Brain microvascular endothelial cell (primary cell): ENCODE measurements at regions not wholly inside any gene's neighbourhood (a gene's known extent, or its start where the extent isn't known, plus 50 kb on each side); places are given as distances from the start of the nearest gene placed in this dataset.

Source experiments
- DNase-seq: peaks from one replicate; pipeline ENCODE4 v3.0.0-alpha.2; 2020
- H3K27ac ChIP-seq: fragments of 250-450 bp; sonication (Bioruptor Pico); 2 replicates; pipeline ENCODE4 v1.5.1; 2020; ENCODE audit warnings: mild to moderate bottlenecking, moderate library complexity
- H3K27me3 ChIP-seq: fragments of 250-450 bp; sonication (Bioruptor Pico); replicated peaks from 2 replicates; pipeline ENCODE4 v1.5.1; 2020; ENCODE audit warnings: mild to moderate bottlenecking
- H3K36me3 ChIP-seq: fragments of 250-450 bp; sonication (Bioruptor Pico); replicated peaks from 2 replicates; pipeline ENCODE4 v1.5.1; 2020; ENCODE audit warnings: mild to moderate bottlenecking
- H3K4me3 ChIP-seq: 2 replicates; pipeline ENCODE4 v1.5.1; 2011; ENCODE audit warnings: low read depth, mild to moderate bottlenecking, control low read depth, low read length, moderate library complexity
- in situ Hi-C: cut with HindIII; loops from 2 replicates; pipeline ENCODE4 v1.10.0; 2017; ENCODE audit warnings: low sequenced_read_pairs, low pct_ligation_motif_present
- TF ChIP-seq, protein P1 (sequence below): IDR thresholded peaks from 2 replicates; pipeline ENCODE4 v1.5.1; 2011; ENCODE audit warnings: low read depth, mild to moderate bottlenecking, moderate library complexity, low read length, control low read depth, inconsistent platforms; ENCODE audit errors: missing control alignments

- TF ChIP-seq, protein P1, sequence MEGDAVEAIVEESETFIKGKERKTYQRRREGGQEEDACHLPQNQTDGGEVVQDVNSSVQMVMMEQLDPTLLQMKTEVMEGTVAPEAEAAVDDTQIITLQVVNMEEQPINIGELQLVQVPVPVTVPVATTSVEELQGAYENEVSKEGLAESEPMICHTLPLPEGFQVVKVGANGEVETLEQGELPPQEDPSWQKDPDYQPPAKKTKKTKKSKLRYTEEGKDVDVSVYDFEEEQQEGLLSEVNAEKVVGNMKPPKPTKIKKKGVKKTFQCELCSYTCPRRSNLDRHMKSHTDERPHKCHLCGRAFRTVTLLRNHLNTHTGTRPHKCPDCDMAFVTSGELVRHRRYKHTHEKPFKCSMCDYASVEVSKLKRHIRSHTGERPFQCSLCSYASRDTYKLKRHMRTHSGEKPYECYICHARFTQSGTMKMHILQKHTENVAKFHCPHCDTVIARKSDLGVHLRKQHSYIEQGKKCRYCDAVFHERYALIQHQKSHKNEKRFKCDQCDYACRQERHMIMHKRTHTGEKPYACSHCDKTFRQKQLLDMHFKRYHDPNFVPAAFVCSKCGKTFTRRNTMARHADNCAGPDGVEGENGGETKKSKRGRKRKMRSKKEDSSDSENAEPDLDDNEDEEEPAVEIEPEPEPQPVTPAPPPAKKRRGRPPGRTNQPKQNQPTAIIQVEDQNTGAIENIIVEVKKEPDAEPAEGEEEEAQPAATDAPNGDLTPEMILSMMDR = no peak
- Histone ChIP-seq H3K27me3 (no peaks in the 10 kb centered on the region), H3K36me3 (no peaks in the 10 kb centered on the region), H3K4me3 (no peak overlapping the region), H3K27ac (no peak overlapping the region)
- no peak for DNase-seq
- in situ Hi-C loops = no loop called here
Measured at GRCh38 chr5:158561562-158562190, 538.0 kb downstream of the EBF1 start.

DNA sequence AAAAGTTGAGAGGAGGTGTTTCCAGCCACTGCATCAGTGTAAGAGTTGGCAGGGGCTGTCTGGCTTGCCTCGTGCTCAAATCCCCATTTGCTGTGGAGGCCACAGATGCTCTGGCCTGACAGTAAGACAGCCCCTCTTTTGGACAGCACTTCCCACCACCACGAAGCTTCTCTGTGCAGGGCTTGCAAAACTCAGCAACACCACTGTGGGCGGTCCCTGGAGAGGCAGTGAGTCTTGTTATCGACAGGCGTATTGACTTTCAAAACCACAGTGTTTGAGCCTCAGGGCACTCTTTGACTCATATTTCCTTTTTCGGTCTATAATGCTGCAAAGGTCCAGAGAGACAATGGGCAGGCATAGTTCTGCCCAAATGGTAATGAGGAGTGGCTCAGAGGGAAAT lies 539.5 kb downstream of the EBF1 start:
- TF ChIP-seq, protein P1 = no peak
- H3K36me3 ChIP-seq = no peaks in the 10 kb centered on the region
- DNase-seq = peak; percentile 63
- H3K4me3 ChIP-seq = no peak overlapping the region
- no peaks in the 10 kb centered on the region for H3K27me3 ChIP-seq
- H3K27ac ChIP-seq = no peak overlapping the region
- in situ Hi-C loops = no loop called here

DNA sequence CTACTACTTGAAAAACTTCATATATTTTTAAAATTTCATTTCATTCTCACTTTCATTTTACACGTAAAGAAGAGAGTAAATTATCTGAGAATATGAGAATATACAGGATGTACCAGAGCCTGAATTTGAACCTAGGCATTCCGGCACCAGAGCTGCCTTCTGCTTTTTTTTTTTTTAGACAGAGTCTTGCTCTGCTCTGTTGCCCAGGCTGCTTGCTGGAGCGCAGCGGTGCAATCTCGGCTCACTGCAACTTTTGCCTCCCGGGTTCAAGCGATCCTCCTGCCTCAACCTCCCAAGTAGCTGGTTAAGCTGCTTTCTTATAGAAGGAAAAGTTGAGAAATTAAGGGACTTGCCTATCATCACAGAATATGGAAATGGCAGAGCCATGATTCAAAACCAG lies 540.1 kb downstream of the EBF1 start:
- no peaks in the 10 kb centered on the region for H3K36me3 ChIP-seq
- TF ChIP-seq, protein P1 = no peak
- no peak overlapping the region for H3K27ac ChIP-seq
- H3K27me3 ChIP-seq = no peaks in the 10 kb centered on the region
- DNase-seq = no peak
- in situ Hi-C loops = no loop called here
- H3K4me3 ChIP-seq = no peak overlapping the region

- TF ChIP-seq, protein P1 = no peak
- in situ Hi-C loops = no loop called here
- no peak for DNase-seq
- Histone ChIP-seq H3K27me3 (no peaks in the 10 kb centered on the region), H3K36me3 (no peaks in the 10 kb centered on the region), H3K27ac (no peak overlapping the region), H3K4me3 (no peak overlapping the region)
Measured at GRCh38 chr5:158559066-158559465, 540.6 kb downstream of the EBF1 start.

GRCh38 chr5:158553962-158554336 lies 545.8 kb downstream of the EBF1 start:
- Histone ChIP-seq H3K4me3 (no peak overlapping the region), H3K27me3 (no peaks in the 10 kb centered on the region), H3K27ac (no peak overlapping the region), H3K36me3 (no peaks in the 10 kb centered on the region)
- no peak for DNase-seq
- in situ Hi-C loops = no loop called here
- TF ChIP-seq, protein P1 = no peak
